Smooth muscle cell (in vitro differentiated cells): ENCODE measurements at regions not wholly inside any gene's neighbourhood (a gene's known extent, or its start where the extent isn't known, plus 50 kb on each side); places are given as distances from the start of the nearest gene placed in this dataset.
"Not testable (repeated sequence)": the region's sequence is repeated elsewhere in the genome, so short reads cannot be mapped to it uniquely, and the experiment has no call there.

Source experiments
- DNase-seq: peaks from one replicate; lab custom pipeline; 2025; ENCODE audit not compliant: unreplicated experiment; lab: John Stamatoyannopoulos, UW
- H2AFZ ChIP-seq: fragments of 200-600 bp; sonication (generic); 2 replicates; pipeline ENCODE4 v1.6.0; 2016; ENCODE audit warnings: antibody characterized with exemption, low read depth, mild to moderate bottlenecking
- H3F3A ChIP-seq: fragments of 200-600 bp; sonication (generic); 2 replicates; pipeline ENCODE4 v1.6.0; 2017; ENCODE audit warnings: antibody characterized with exemption, low read depth
- H3K27ac ChIP-seq: fragments of 200-600 bp; sonication (generic); 2 replicates; pipeline ENCODE4 v1.5.1; 2016; ENCODE audit warnings: low read depth, mild to moderate bottlenecking
- H3K27me3 ChIP-seq: fragments of 200-600 bp; sonication (generic); 2 replicates; pipeline ENCODE4 v1.6.1; 2016; ENCODE audit warnings: low read depth, mild to moderate bottlenecking
- H3K36me3 ChIP-seq: fragments of 200-600 bp; sonication (generic); 2 replicates; pipeline ENCODE4 v1.5.1; 2016; ENCODE audit warnings: low read depth
- H3K4me1 ChIP-seq: fragments of 200-600 bp; sonication (generic); 2 replicates; pipeline ENCODE4 v1.5.1; 2016; ENCODE audit warnings: low read depth
- H3K4me2 ChIP-seq: fragments of 200-600 bp; sonication (generic); 2 replicates; pipeline ENCODE4 v1.6.0; 2016; ENCODE audit warnings: mild to moderate bottlenecking
- H3K4me3 ChIP-seq: fragments of 200-600 bp; sonication (generic); 2 replicates; pipeline ENCODE4 v1.5.1; 2016; ENCODE audit warnings: mild to moderate bottlenecking
- H3K79me2 ChIP-seq: fragments of 200-600 bp; sonication (generic); 2 replicates; pipeline ENCODE4 v1.6.0; 2016; ENCODE audit warnings: low read depth, mild to moderate bottlenecking
- H3K9ac ChIP-seq: fragments of 200-600 bp; sonication (generic); 2 replicates; pipeline ENCODE4 v1.6.0; 2016; ENCODE audit warnings: low read depth
- H3K9me3 ChIP-seq: fragments of 200-600 bp; sonication (generic); replicated peaks from 2 replicates; pipeline ENCODE4 v1.5.1; 2016; ENCODE audit warnings: low read depth
- H4K20me1 ChIP-seq: fragments of 200-600 bp; sonication (generic); 2 replicates; pipeline ENCODE4 v1.6.0; 2016; ENCODE audit warnings: low read depth
- CTCF ChIP-seq: fragments of 200-600 bp; sonication (generic); IDR thresholded peaks from 2 replicates; pipeline ENCODE4 v1.5.1; 2017; ENCODE audit warnings: borderline replicate concordance, mild to moderate bottlenecking, antibody characterized with exemption; ENCODE audit not compliant: insufficient read depth, poor library complexity, severe bottlenecking
- WGBS: methylation state at CpG from one replicate; pipeline ENCODE4 v1.1.7; 2016; ENCODE audit warnings: low lambda C conversion rate; 5-methylcytosine and 5-hydroxymethylcytosine counted together

- Histone ChIP-seq H3K36me3 (no peaks in the 10 kb centered on the region), H3K4me3 (no peak overlapping the region), H3K9me3 (no peaks in the 10 kb centered on the region), H3K4me2 (no peak overlapping the region), H4K20me1 (no peaks in the 10 kb centered on the region), H3F3A (no peaks in the 10 kb centered on the region), H3K79me2 (no peaks in the 10 kb centered on the region), H3K27me3 (no peaks in the 10 kb centered on the region), H2AFZ (no peak overlapping the region), H3K4me1 (no peaks in the 10 kb centered on the region), H3K27ac (no peak overlapping the region), H3K9ac (no peak overlapping the region)
- WGBS: 93% methylated on average over 4 of the region's 4 CpGs
- DNase-seq: no peak
- no peak for TF ChIP-seq CTCF
Observed at GRCh38 chr2:182550234-182550633, 123.4 kb upstream of the PDE1A start.

GRCh38 chr2:182552232-182552631, 125.4 kb upstream of the PDE1A start:
- H3F3A ChIP-seq, H3K4me3 ChIP-seq, H3K9ac ChIP-seq, H3K36me3 ChIP-seq, H3K4me1 ChIP-seq, H4K20me1 ChIP-seq, H3K9me3 ChIP-seq, H2AFZ ChIP-seq, H3K79me2 ChIP-seq, H3K27me3 ChIP-seq, H3K27ac ChIP-seq, H3K4me2 ChIP-seq, DNase-seq: not testable (repeated sequence)
- WGBS: 96% methylated on average over 5 of the region's 5 CpGs

- not testable (repeated sequence) for H3K9me3 ChIP-seq, DNase-seq, H3K27me3 ChIP-seq, H3K4me1 ChIP-seq, H2AFZ ChIP-seq, H3F3A ChIP-seq, H3K4me2 ChIP-seq, H3K79me2 ChIP-seq, H4K20me1 ChIP-seq, H3K4me3 ChIP-seq, H3K9ac ChIP-seq, H3K36me3 ChIP-seq, H3K27ac ChIP-seq
- whole genome bisulfite sequencing: 95% methylated on average over 16 of the region's 16 CpGs
Observed at GRCh38 chr2:182552785-182553184, 125.9 kb upstream of the PDE1A start.

GRCh38 chr2:182553483-182553882, 126.6 kb upstream of the PDE1A start:
- DNase-seq: no peak
- H3K9me3 ChIP-seq: no peaks in the 10 kb centered on the region
- WGBS: 84% methylated on average over 2 of the region's 2 CpGs
- no peaks in the 10 kb centered on the region for H4K20me1 ChIP-seq
- H3K27me3 ChIP-seq: no peaks in the 10 kb centered on the region
- H3F3A ChIP-seq: no peaks in the 10 kb centered on the region
- no peaks in the 10 kb centered on the region for H3K4me1 ChIP-seq
- H3K27ac ChIP-seq: no peak overlapping the region
- H3K9ac ChIP-seq: no peak overlapping the region
- H3K36me3 ChIP-seq: no peaks in the 10 kb centered on the region
- TF ChIP-seq CTCF: no peak
- H3K4me3 ChIP-seq: no peak overlapping the region
- no peak overlapping the region for H2AFZ ChIP-seq
- no peaks in the 10 kb centered on the region for H3K79me2 ChIP-seq
- H3K4me2 ChIP-seq: no peak overlapping the region

- H3K79me2 ChIP-seq: no peaks in the 10 kb centered on the region
- H2AFZ ChIP-seq: no peak overlapping the region
- H3K27ac ChIP-seq: no peak overlapping the region
- H3F3A ChIP-seq: no peaks in the 10 kb centered on the region
- no peak overlapping the region for H3K4me3 ChIP-seq
- DNase-seq: no peak
- H3K36me3 ChIP-seq: no peaks in the 10 kb centered on the region
- no peaks in the 10 kb centered on the region for H3K9me3 ChIP-seq
- 74% methylated on average over 4 of the region's 4 CpGs for WGBS
- no peak for TF ChIP-seq CTCF
- no peaks in the 10 kb centered on the region for H3K4me1 ChIP-seq
- H3K9ac ChIP-seq: no peak overlapping the region
- H3K4me2 ChIP-seq: no peak overlapping the region
- no peaks in the 10 kb centered on the region for H3K27me3 ChIP-seq
- H4K20me1 ChIP-seq: no peaks in the 10 kb centered on the region
Observed at GRCh38 chr2:182554950-182555349, 128.1 kb upstream of the PDE1A start.
